Muscle layer of colon (tissue), 2 donors: ENCODE measurements at regions not wholly inside any gene's neighbourhood (a gene's known extent, or its start where the extent isn't known, plus 50 kb on each side); places are given as distances from the start of the nearest gene placed in this dataset.
A peak's percentile ranks its signal among the peaks of the same experiment; 100 is the strongest.

ENCODE experiments used
- H3K27ac ChIP-seq: one replicate; pipeline ENCODE4 v1.7.0; 2013; ENCODE audit warnings: low read depth, mild to moderate bottlenecking, low read length, moderate library complexity
- H3K27me3 ChIP-seq, 2 donors: one replicate each; pipeline ENCODE4 v1.7.0; 2013; ENCODE audit warnings: low read length in 2 of 2, mild to moderate bottlenecking in 2 of 2; ENCODE audit not compliant: insufficient read depth in 2 of 2, control insufficient read depth in 1 of 2
- H3K36me3 ChIP-seq: one replicate; pipeline ENCODE4 v1.7.0; 2013; ENCODE audit warnings: mild to moderate bottlenecking, low read length; ENCODE audit not compliant: insufficient read depth
- H3K4me1 ChIP-seq: one replicate; pipeline ENCODE4 v1.7.0; 2013; ENCODE audit warnings: mild to moderate bottlenecking, low read length; ENCODE audit not compliant: insufficient read depth
- H3K4me3 ChIP-seq, 2 donors: one replicate each; pipeline ENCODE4 v1.7.0; 2013; ENCODE audit warnings: low read length in 2 of 2, low read depth in 1 of 2, mild to moderate bottlenecking in 1 of 2, moderate library complexity in 1 of 2
- H3K9ac ChIP-seq: one replicate; pipeline ENCODE4 v1.7.0; 2013; ENCODE audit warnings: low read length
- H3K9me3 ChIP-seq: one replicate; pipeline ENCODE4 v1.7.0; 2013; ENCODE audit warnings: mild to moderate bottlenecking, low read length
- donor health status: abdominal sarcoma.
- donor health status: Adenocarcinoma of cecum.

DNA sequence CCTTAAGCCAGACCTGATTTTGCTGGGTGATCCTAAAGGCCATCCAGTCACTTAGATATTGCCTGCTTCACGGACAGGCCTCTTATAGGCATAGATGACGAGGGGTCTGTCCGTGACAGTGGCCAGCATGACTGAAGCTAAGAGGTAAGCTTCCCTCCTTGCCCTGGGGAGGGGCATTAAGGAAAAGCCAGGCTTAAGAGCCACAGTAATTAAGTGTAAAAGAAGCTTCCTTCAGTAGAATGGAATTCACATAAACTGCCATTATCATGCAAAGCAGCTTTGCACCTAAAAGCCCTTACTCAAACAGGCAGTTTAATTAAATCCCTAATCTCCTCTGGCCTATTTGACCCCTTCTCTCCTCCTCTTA is 99.4 kb upstream of the PKDCC start:
- no peak overlapping the region for H3K4me3 ChIP-seq
- peaks cover 8% of the 10 kb centered on the region for H3K4me1 ChIP-seq
- H3K36me3 ChIP-seq: no peaks in the 10 kb centered on the region
- H3K9me3 ChIP-seq: no peaks in the 10 kb centered on the region
- H3K9ac ChIP-seq: no peak overlapping the region
- no peaks in the 10 kb centered on the region for H3K27me3 ChIP-seq
- no peak overlapping the region for H3K27ac ChIP-seq

DNA sequence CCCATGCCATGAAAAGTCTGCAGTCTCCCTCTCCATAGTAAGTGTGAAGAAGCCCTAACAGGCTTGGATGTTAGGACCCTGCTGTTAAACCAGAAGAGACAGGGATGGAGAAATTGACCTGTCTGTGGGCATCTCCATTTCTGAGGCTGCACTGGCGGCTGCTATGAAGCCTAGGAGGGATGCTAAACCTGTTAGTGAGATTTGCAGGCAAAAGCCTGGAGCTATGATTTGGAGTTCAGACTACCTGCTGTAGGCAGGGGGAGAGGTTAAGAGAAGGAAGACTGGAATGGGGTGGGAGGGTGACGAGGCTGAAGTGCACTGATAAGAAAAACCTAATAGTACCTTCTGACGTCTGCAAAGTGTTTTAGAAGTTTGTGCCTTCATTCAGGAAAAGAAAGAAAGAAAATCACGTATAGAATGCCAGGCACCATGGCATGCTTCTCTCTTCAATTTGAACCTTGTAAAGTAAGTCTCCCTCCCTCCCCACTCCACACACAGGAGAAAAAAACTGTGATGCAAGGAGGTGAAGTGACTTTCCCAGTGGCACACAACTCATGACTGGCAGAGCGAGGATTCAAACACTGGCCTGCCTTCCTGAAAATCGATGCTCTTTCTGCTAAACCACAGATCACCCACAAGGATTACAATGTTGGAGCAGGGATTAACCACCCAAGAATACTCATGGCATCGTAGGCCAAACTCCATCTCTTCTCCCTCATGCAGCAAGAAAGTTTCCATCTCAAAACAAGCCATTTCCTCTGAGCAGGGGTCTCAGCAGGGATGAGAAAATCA is 98.5 kb upstream of the PKDCC start:
- Histone ChIP-seq H3K4me3 (no peak overlapping the region), H3K9me3 (no peaks in the 10 kb centered on the region), H3K9ac (no peak overlapping the region), H3K27ac (no peak overlapping the region), H3K27me3 (no peaks in the 10 kb centered on the region), H3K36me3 (no peaks in the 10 kb centered on the region), H3K4me1 (peaks cover 8% of the 10 kb centered on the region)

DNA sequence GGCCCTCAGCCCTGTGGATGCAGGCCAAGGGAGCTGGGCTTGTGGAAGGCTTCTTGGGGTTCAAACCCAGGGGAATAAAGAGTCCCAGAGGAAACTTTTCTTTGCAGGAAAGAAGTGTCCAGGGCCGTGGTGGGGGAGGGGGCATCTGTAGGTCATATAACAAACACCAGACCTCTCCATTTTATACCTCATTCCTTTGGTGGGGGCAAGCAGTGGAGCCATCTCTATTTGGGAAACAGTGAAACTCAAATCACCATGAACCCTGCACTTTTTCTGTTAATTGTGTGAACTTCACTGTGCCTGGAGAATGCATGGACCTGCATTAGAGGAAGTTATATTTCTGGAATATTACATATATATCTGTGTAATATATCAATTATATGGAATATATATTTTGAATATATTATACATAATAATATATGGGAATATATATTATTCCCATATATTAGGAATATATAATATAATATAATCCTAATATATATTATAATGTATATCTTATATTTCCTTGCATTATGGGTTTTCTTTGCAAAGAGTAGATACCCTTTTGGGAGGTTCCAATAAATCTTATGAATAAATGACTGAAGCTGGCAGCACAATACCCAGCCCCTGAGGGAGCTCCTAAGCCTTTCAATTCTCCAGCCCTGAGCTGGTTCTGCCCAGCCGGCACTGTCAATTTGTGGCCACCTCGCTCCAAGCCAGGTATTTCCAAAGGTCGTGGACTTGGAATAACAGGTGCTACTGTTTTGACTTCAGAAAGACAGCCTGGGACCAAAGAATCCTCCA is 97.7 kb upstream of the PKDCC start:
- no peaks in the 10 kb centered on the region for H3K9me3 ChIP-seq
- no peaks in the 10 kb centered on the region for H3K36me3 ChIP-seq
- no peak overlapping the region for H3K4me3 ChIP-seq
- no peak overlapping the region for H3K27ac ChIP-seq
- peaks cover 8% of the 10 kb centered on the region for H3K4me1 ChIP-seq
- H3K9ac ChIP-seq: no peak overlapping the region
- H3K27me3 ChIP-seq: no peaks in the 10 kb centered on the region

DNA sequence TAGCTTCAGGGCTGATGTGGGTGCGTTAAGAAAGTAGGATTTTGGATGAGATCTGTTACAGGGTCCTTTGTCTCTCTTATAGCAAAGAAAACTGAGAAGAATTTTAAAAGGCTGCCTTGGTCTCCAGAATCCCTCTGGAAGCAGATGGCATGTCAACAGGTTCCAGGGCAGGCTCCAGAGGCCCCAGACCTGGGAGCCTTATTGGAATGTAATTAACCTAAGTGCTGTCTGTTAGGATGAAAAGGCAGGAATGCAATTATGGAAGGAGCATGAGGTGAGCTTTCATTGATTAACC is 97.2 kb upstream of the PKDCC start:
- Histone ChIP-seq H3K36me3 (no peaks in the 10 kb centered on the region), H3K4me1 (peaks cover 8% of the 10 kb centered on the region), H3K4me3 (no peak overlapping the region), H3K27me3 (no peaks in the 10 kb centered on the region), H3K27ac (no peak overlapping the region), H3K9me3 (no peaks in the 10 kb centered on the region), H3K9ac (no peak overlapping the region)

DNA sequence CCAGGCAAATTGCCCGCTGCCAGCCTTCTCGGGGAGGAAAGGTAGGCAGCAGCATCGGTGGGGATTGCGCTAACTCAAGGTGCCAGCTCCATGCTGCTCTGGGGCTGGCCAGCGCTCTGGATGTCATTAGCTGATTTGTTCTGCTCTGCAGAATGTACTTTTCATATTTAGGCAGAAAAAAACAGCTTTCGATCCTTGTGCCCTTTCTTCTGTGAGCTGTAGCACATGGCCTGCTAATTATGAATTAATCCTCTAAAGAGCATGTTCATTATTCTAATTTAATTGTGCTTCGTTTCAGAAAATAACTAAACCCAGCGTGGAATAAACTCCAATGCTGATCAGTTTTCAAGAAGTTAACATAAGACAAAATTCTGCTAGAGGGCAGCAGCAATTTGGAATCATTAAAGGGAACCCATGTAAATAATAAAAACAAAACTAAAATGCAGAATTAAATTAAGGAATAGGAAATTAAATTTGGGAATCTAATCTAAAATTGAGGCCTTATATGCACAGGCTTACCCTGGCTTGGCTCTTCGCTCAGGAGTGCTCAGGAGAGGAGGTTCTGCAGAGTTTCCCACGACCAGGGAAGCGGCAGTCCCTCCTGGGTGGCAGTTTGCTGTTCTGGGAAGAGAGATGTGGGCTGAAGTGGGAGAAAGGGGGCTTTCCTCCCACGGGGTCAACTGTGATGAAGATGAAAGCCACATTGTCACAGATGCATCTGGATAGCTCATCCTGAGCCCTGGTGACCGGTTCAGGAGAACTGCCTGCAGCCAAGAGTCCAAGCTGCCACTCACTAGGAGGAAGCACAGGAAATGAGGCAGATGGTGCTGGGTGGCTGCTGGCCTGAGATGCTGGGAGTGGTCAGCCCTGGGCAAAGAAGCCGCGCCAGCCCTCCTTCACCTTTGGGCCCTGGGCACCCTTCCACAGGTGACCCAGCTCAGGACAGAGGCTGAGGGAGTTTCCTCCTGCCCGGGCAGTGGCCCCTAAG is 93.2 kb upstream of the PKDCC start:
- Histone ChIP-seq H3K9ac (no peak overlapping the region), H3K27me3 (no peaks in the 10 kb centered on the region), H3K27ac (no peak overlapping the region)

DNA sequence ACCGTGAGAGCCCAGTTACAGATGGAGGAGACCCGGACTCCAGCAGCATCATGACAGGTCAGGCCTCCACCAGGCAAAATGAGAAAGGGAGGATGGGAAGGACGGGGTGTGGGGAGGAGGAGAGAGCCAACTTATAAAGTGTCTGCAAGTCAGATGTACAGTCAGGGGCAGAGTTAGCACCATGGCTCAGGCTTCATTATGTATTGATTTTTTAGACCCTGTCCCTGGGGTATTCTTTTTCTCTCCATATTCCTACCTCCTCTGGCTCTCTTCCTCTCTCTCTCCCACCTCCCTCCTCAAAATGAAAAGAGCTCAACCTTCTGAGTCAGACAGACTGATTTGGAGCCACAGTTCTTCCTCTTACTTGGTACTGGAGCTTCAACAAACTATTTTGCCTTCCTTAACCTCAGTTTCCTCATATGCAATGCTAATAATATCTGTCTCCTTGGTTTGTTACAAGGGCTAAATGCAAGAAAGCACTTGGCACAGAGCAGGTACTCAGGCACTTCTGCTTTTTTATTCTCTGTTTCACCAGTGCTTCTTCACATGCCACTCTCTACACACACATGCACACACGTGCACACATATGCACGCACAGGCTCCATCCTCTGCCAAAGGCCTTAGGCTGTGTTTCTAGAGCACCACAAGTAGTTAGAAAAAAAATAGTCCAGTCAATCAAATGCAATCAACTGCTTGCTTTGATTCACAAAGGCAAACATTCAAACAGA is 92.3 kb upstream of the PKDCC start:
- Histone ChIP-seq H3K27ac (no peak overlapping the region), H3K4me1 (no peaks in the 10 kb centered on the region), H3K36me3 (no peaks in the 10 kb centered on the region), H3K9ac (no peak overlapping the region), H3K4me3 (no peak overlapping the region), H3K27me3 (no peaks in the 10 kb centered on the region), H3K9me3 (no peaks in the 10 kb centered on the region)

More for the DNA sequence above, 93.2 kb upstream of the PKDCC start:
- H3K4me1 ChIP-seq: no peaks in the 10 kb centered on the region
- no peak overlapping the region for H3K4me3 ChIP-seq
- no peaks in the 10 kb centered on the region for H3K36me3 ChIP-seq
- no peaks in the 10 kb centered on the region for H3K9me3 ChIP-seq

DNA sequence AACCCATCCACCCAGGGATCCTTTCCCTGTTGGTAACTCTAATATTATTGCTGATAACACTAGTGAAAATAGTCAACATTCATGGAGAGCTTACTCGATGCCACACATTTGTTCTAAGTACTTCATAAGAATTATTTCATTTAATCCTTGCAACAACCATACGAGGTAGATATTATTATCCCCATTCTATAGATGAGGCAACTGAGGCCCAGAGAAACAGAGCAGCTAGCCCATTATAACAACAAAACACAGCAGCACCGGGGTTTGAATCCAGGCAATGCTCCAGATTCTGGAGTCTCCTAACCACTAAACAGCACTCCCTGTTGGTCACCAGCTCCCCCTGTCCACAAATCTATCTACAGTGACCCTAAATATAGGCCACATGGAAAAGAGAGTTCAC is 90.4 kb upstream of the PKDCC start:
- Histone ChIP-seq H3K4me1 (no peaks in the 10 kb centered on the region), H3K9me3 (no peaks in the 10 kb centered on the region), H3K9ac (no peak overlapping the region), H3K36me3 (no peaks in the 10 kb centered on the region), H3K4me3 (no peak overlapping the region), H3K27me3 (no peaks in the 10 kb centered on the region), H3K27ac (no peak overlapping the region)

DNA sequence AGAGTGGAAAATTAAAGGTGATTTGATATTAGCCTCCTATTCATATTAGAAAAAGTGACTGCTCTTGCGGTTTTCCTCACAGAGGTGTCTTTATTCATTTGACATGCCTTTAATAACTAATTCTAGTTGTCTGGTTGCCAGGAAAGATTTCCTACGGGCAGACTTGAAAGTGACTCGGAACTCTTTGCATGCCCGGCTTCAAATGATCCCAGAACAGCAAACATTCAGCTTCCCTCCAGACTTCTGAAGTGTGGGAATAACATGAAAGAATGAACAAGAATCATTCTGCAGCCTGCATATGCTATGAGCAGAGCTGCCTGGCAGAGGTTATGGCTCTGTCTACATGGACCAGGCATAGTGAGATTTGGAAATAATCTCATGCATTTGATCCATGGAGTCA is 89.6 kb upstream of the PKDCC start:
- Histone ChIP-seq H3K27ac (peak overlapping the region; percentile 10), H3K9ac (no peak overlapping the region), H3K9me3 (no peaks in the 10 kb centered on the region), H3K27me3 (no peaks in the 10 kb centered on the region), H3K36me3 (no peaks in the 10 kb centered on the region), H3K4me1 (peaks cover 6% of the 10 kb centered on the region), H3K4me3 (no peak overlapping the region)

DNA sequence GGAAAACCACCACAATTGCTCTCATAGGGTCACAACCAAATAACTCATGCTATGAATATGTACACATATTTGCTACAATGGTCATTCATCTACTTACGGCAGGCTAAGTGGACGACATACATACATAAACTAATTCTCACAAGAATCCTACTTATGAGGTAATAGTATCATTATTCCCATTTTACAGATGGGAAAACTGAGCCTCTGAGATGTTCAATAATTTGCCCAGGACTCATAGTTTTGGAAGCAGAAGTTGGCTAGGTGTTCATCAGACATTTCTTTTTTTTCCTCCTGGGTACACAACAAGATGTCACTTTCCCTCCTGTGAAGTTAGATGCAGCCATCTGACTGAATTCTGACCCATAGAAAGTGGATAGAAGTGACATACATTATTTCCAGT is 89.0 kb upstream of the PKDCC start:
- peaks cover 11% of the 10 kb centered on the region for H3K4me1 ChIP-seq
- H3K27me3 ChIP-seq: no peaks in the 10 kb centered on the region
- no peaks in the 10 kb centered on the region for H3K9me3 ChIP-seq
- H3K4me3 ChIP-seq: no peak overlapping the region
- H3K9ac ChIP-seq: no peak overlapping the region
- no peaks in the 10 kb centered on the region for H3K36me3 ChIP-seq
- H3K27ac ChIP-seq: peak overlapping the region; percentile 10

DNA sequence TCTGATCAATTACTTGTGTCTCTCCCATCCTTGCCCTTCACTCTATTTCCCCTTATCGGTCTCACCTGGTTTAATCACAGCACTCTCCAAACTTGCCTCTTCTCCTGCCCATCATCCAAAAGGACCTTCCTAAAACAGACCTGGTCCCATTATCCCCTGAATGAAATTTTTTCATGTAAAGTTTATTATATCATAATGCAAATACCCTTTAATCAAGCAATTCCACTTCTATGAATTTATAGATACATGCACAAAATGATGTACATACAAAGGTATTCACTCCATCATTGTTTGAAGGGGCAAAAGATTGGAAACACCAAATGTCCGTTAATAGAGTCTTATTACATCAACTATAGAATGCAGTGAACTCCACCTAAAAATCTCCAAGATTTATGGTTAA is 88.1 kb upstream of the PKDCC start:
- no peak overlapping the region for H3K9ac ChIP-seq
- H3K27me3 ChIP-seq: no peaks in the 10 kb centered on the region
- peaks cover 21% of the 10 kb centered on the region for H3K4me1 ChIP-seq
- H3K36me3 ChIP-seq: no peaks in the 10 kb centered on the region
- no peak overlapping the region for H3K4me3 ChIP-seq
- no peak overlapping the region for H3K27ac ChIP-seq
- H3K9me3 ChIP-seq: no peaks in the 10 kb centered on the region
